Thymus (tissue), 11 donors: ENCODE measurements at regions not wholly inside any gene's neighbourhood (a gene's known extent, or its start where the extent isn't known, plus 50 kb on each side); places are given as distances from the start of the nearest gene placed in this dataset.
A peak's percentile ranks its signal among the peaks of the same experiment; 100 is the strongest.

Experiments
- DNase-seq, 9 donors: peaks; one replicate each; pipeline ENCODE4 v3.0.0-alpha.2; 2013; ENCODE audit warnings: low spot score in 9 of 9, low read depth in 6 of 9, missing footprints in 1 of 9
- H3K27ac ChIP-seq, 2 donors: one replicate each; pipeline ENCODE4 v1.5.1; 2013; ENCODE audit warnings: control low read depth in 1 of 2, low read depth in 1 of 2, low read length in 1 of 2, mild to moderate bottlenecking in 1 of 2, moderate library complexity in 1 of 2
- H3K27me3 ChIP-seq, 2 donors: one replicate each; pipeline ENCODE4 v1.5.1; 2013; ENCODE audit warnings: low read length in 1 of 2; ENCODE audit not compliant: control insufficient read depth in 2 of 2, insufficient read depth in 1 of 2
- H3K36me3 ChIP-seq, 2 donors: one replicate each; pipeline ENCODE4 v1.5.1; 2013; ENCODE audit warnings: low read length in 1 of 2, mild to moderate bottlenecking in 1 of 2, moderate library complexity in 1 of 2; ENCODE audit not compliant: control insufficient read depth in 2 of 2, insufficient read depth in 2 of 2
- H3K4me1 ChIP-seq, 2 donors: one replicate each; pipeline ENCODE4 v1.5.1; 2013; ENCODE audit warnings: low read length in 2 of 2; ENCODE audit not compliant: control insufficient read depth in 2 of 2, insufficient read depth in 2 of 2
- H3K4me3 ChIP-seq, 2 donors: one replicate each; pipeline ENCODE4 v1.5.1; 2013; ENCODE audit warnings: low read length in 2 of 2, control low read depth in 1 of 2, mild to moderate bottlenecking in 1 of 2
- H3K9me3 ChIP-seq, 2 donors: one replicate each; pipeline ENCODE4 v1.5.1; 2013; ENCODE audit warnings: low read length in 1 of 2, mild to moderate bottlenecking in 1 of 2; ENCODE audit not compliant: control insufficient read depth in 2 of 2, insufficient read depth in 1 of 2
- WGBS: extraction: QIAGEN DNeasy Blood & Tissue Kit; methylation state at CpG from one replicate; pipeline ENCODE4 v1.1.7; 2013; 5-methylcytosine and 5-hydroxymethylcytosine counted together
- donor health status: healthy.

- Histone ChIP-seq H3K9me3 (no peaks in the 10 kb centered on the region), H3K4me1 (no peaks in the 10 kb centered on the region), H3K4me3 (no peak overlapping the region), H3K36me3 (no peaks in the 10 kb centered on the region), H3K27me3 (no peaks in the 10 kb centered on the region), H3K27ac (no peak overlapping the region)
- no peak for DNase-seq
- 87% methylated on average over 1 of the region's 1 CpG for WGBS
Measured at GRCh38 chr5:38113880-38114279, 144.5 kb upstream of the EGFLAM start.

- Histone ChIP-seq H3K4me3 (no peak overlapping the region), H3K9me3 (no peaks in the 10 kb centered on the region), H3K36me3 (no peaks in the 10 kb centered on the region), H3K27ac (no peak overlapping the region), H3K27me3 (no peaks in the 10 kb centered on the region), H3K4me1 (no peaks in the 10 kb centered on the region)
- 98% methylated on average over 5 of the region's 5 CpGs for WGBS
- DNase-seq: no peak
Measured at GRCh38 chr5:38113456-38113855, 144.9 kb upstream of the EGFLAM start.

GRCh38 chr5:38112938-38113337 is 145.4 kb upstream of the EGFLAM start:
- H3K4me1 ChIP-seq: no peaks in the 10 kb centered on the region
- no peak overlapping the region for H3K27ac ChIP-seq
- no peaks in the 10 kb centered on the region for H3K27me3 ChIP-seq
- no peaks in the 10 kb centered on the region for H3K9me3 ChIP-seq
- no peak overlapping the region for H3K4me3 ChIP-seq
- no peak for DNase-seq
- no peaks in the 10 kb centered on the region for H3K36me3 ChIP-seq
- WGBS: 96% methylated on average over 4 of the region's 4 CpGs

GRCh38 chr5:38110130-38110529 is 148.2 kb upstream of the EGFLAM start:
- H3K36me3 ChIP-seq: no peaks in the 10 kb centered on the region
- H3K9me3 ChIP-seq: no peaks in the 10 kb centered on the region
- H3K4me3 ChIP-seq: no peak overlapping the region
- H3K27ac ChIP-seq: no peak overlapping the region
- H3K27me3 ChIP-seq: no peaks in the 10 kb centered on the region
- 97% methylated on average over 6 of the region's 6 CpGs for WGBS
- no peaks in the 10 kb centered on the region for H3K4me1 ChIP-seq
- DNase-seq: no peak

GRCh38 chr5:38107096-38107495 is 151.3 kb upstream of the EGFLAM start:
- Histone ChIP-seq H3K27ac (no peak overlapping the region), H3K27me3 (no peaks in the 10 kb centered on the region), H3K4me3 (no peak overlapping the region), H3K36me3 (no peaks in the 10 kb centered on the region), H3K9me3 (no peaks in the 10 kb centered on the region), H3K4me1 (peaks cover 0 to 2% of the 10 kb centered on the region in 2 donors)
- WGBS: 97% methylated on average over 6 of the region's 6 CpGs
- no peak for DNase-seq

- Histone ChIP-seq H3K36me3 (no peaks in the 10 kb centered on the region), H3K4me3 (no peak overlapping the region), H3K9me3 (no peaks in the 10 kb centered on the region), H3K27ac (no peak overlapping the region), H3K4me1 (peaks cover 0 to 2% of the 10 kb centered on the region in 2 donors), H3K27me3 (no peaks in the 10 kb centered on the region)
- WGBS: 85% methylated on average over 4 of the region's 4 CpGs
- DNase-seq: no peak
Measured at GRCh38 chr5:38105801-38106200, 152.6 kb upstream of the EGFLAM start.

- Histone ChIP-seq H3K27me3 (no peaks in the 10 kb centered on the region), H3K36me3 (no peaks in the 10 kb centered on the region), H3K27ac (no peak overlapping the region), H3K4me3 (no peak overlapping the region), H3K9me3 (no peaks in the 10 kb centered on the region), H3K4me1 (peaks cover 0 to 2% of the 10 kb centered on the region in 2 donors)
- DNase-seq: no peak
- WGBS: 94% methylated on average over 3 of the region's 3 CpGs
Measured at GRCh38 chr5:38105231-38105570, 153.2 kb upstream of the EGFLAM start.

- 39% methylated on average over 5 of the region's 5 CpGs for WGBS
- H3K27ac ChIP-seq: no peak overlapping the region
- peaks cover 0 to 2% of the 10 kb centered on the region in 2 donors for H3K4me1 ChIP-seq
- H3K27me3 ChIP-seq: no peaks in the 10 kb centered on the region
- peak in 2 of 9 donors; percentile 11 to 12 for DNase-seq
- no peaks in the 10 kb centered on the region for H3K36me3 ChIP-seq
- no peaks in the 10 kb centered on the region for H3K9me3 ChIP-seq
- no peak overlapping the region for H3K4me3 ChIP-seq
Measured at GRCh38 chr5:38104497-38105230, 153.7 kb upstream of the EGFLAM start.

GRCh38 chr5:38101897-38102296 is 156.5 kb upstream of the EGFLAM start:
- no peak overlapping the region for H3K27ac ChIP-seq
- no peak for DNase-seq
- no peaks in the 10 kb centered on the region for H3K36me3 ChIP-seq
- H3K27me3 ChIP-seq: no peaks in the 10 kb centered on the region
- 98% methylated on average over 10 of the region's 10 CpGs for WGBS
- H3K4me1 ChIP-seq: peaks cover 0 to 2% of the 10 kb centered on the region in 2 donors
- no peaks in the 10 kb centered on the region for H3K9me3 ChIP-seq
- no peak overlapping the region for H3K4me3 ChIP-seq
